ENCODE measurements at regions not wholly inside any gene's neighbourhood (a gene's known extent, or its start where the extent isn't known, plus 50 kb on each side); places are given as distances from the start of the nearest gene placed in this dataset.
A peak's percentile ranks its signal among the peaks of the same experiment; 100 is the strongest.

DNA sequence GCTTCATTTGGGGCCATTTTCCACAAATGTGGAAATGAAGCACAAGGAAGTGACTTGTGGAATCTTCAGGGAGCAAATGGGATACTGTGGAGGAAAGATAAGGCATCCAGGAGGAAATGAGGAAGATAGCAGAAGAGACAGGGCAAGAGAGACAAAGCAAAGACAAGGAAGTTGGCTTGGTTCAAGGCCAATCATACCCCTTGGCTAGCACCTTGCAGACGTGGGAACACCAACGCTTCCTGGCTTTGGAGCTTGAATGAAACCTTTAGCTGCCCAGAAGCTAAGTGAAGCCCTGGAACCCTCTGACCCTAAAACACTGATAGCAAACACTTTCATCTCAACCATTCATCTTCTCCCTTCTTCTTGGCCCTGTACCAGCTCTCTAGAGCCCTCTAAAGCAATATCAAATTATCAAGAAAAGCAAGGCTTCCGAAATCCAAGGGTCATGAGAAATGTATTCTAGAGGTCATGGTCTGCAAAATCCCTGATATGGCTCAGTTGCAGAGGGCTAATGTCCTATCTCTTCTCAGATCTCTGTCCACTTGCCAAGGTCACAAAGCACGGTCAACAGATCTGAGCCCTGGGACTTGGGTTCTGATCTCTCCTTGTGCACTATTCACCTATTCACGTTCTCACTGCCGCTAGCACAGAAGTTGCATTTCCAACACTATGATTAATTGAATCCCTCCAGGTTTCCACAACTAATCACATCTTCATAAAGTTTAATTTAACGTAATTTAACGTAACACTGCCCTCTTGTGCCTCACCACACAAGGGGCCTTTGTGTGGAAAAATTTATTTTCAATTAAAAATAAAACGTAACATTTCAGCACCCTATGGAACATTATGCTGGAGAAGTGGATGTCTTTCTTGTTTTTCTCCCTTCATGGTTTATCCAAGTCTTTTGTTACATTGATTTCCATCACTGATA lies 557.6 kb upstream of the ADAMTS9 start:
- TF ChIP-seq POLR2A (IDR thresholded peaks at IDR 0.05) = no peak
- TF ChIP-seq, protein P1, sequence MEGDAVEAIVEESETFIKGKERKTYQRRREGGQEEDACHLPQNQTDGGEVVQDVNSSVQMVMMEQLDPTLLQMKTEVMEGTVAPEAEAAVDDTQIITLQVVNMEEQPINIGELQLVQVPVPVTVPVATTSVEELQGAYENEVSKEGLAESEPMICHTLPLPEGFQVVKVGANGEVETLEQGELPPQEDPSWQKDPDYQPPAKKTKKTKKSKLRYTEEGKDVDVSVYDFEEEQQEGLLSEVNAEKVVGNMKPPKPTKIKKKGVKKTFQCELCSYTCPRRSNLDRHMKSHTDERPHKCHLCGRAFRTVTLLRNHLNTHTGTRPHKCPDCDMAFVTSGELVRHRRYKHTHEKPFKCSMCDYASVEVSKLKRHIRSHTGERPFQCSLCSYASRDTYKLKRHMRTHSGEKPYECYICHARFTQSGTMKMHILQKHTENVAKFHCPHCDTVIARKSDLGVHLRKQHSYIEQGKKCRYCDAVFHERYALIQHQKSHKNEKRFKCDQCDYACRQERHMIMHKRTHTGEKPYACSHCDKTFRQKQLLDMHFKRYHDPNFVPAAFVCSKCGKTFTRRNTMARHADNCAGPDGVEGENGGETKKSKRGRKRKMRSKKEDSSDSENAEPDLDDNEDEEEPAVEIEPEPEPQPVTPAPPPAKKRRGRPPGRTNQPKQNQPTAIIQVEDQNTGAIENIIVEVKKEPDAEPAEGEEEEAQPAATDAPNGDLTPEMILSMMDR (IDR thresholded peaks at IDR 0.05) = peak in 3 of 4 experiments; percentile 35 to 57 (median 51)
